Fibroblast of the aortic adventitia (primary cell): ENCODE measurements at regions not wholly inside any gene's neighbourhood (a gene's known extent, or its start where the extent isn't known, plus 50 kb on each side); places are given as distances from the start of the nearest gene placed in this dataset. TPM values are rescaled to one million over a fixed set of nuclear protein-coding genes. Genes with fewer than 3 reads are reported as not detected.

Source experiments
- small RNA-seq: library from RNA; depleted of rRNA; stranded (forward); fragments of <200 nt; gene quantifications from one replicate; pipeline ENCODE3, GENCODE V24; 2012

Small RNA genes lying in the stretch of these regions (small RNA-seq; reads per million reads assigned to genes)
- gene AC107626.1, result not detected
